Suprapubic skin (tissue), 4 donors: ENCODE measurements at regions not wholly inside any gene's neighbourhood (a gene's known extent, or its start where the extent isn't known, plus 50 kb on each side); places are given as distances from the start of the nearest gene placed in this dataset.

Experiments
- DNase-seq, 2 donors: peaks; one replicate each; pipeline ENCODE4 v3.0.0-alpha.2; 2019; ENCODE audit warnings: low spot score in 2 of 2
- H3K27ac ChIP-seq: fragments of 200-600 bp; sonication (generic); one replicate; pipeline ENCODE4 v1.5.1; 2019
- H3K27me3 ChIP-seq: fragments of 200-600 bp; sonication (generic); one replicate; pipeline ENCODE4 v1.5.1; 2019
- H3K36me3 ChIP-seq: fragments of 200-600 bp; sonication (generic); one replicate; pipeline ENCODE4 v1.5.1; 2019
- H3K4me1 ChIP-seq: fragments of 200-600 bp; sonication (generic); one replicate; pipeline ENCODE4 v1.5.1; 2019
- H3K4me3 ChIP-seq: fragments of 200-600 bp; sonication (generic); one replicate; pipeline ENCODE4 v1.5.1; 2019; ENCODE audit warnings: mild to moderate bottlenecking
- H3K9me3 ChIP-seq: fragments of 200-600 bp; sonication (generic); one replicate; pipeline ENCODE4 v1.5.1; 2019
- CTCF ChIP-seq, 2 donors: fragments of 200-600 bp in 1 of 2; fragments of 450-650 bp in 1 of 2; sonication (generic) in 1 of 2; IDR thresholded peaks; one replicate each; pipeline ENCODE4 v1.5.1; 2016 to 2019; ENCODE audit warnings: antibody characterized with exemption in 2 of 2, mild to moderate bottlenecking in 1 of 2, moderate library complexity in 1 of 2
- EP300 ChIP-seq: sonication (generic); formaldehyde crosslinking; IDR thresholded peaks from one replicate; pipeline ENCODE4 v1.6.1; 2017; ENCODE audit warnings: antibody characterized with exemption
- POLR2A ChIP-seq, 2 donors: fragments of 450-650 bp; IDR thresholded peaks; one replicate each; pipeline ENCODE4 v1.6.1; 2017; ENCODE audit warnings: antibody characterized with exemption in 2 of 2, mild to moderate bottlenecking in 2 of 2, moderate library complexity in 2 of 2
- POLR2AphosphoS5 ChIP-seq, 3 donors: sonication (generic); formaldehyde crosslinking; IDR thresholded peaks; one replicate each; pipeline ENCODE4 v1.6.1; 2017; ENCODE audit warnings: antibody characterized with exemption in 3 of 3
- WGBS: methylation state at CpG from one replicate; pipeline ENCODE4 v1.1.5; 2018; 5-methylcytosine and 5-hydroxymethylcytosine counted together

- TF ChIP-seq CTCF (IDR thresholded peaks at IDR 0.05): no peak
- no peak for TF ChIP-seq POLR2AphosphoS5 (IDR thresholded peaks at IDR 0.05)
- TF ChIP-seq POLR2A (IDR thresholded peaks at IDR 0.05): no peak
- no peak for TF ChIP-seq EP300
- no peak for DNase-seq
- H3K27ac ChIP-seq: no peak overlapping the region
- no peak overlapping the region for H3K4me3 ChIP-seq
- no peaks in the 10 kb centered on the region for H3K4me1 ChIP-seq
- no peaks in the 10 kb centered on the region for H3K27me3 ChIP-seq
- no peaks in the 10 kb centered on the region for H3K9me3 ChIP-seq
- WGBS: 88% methylated on average over 3 of the region's 3 CpGs
- H3K36me3 ChIP-seq: no peaks in the 10 kb centered on the region
Observed at GRCh38 chr13:50187352-50188029, 172.2 kb downstream of the KCNRG start.

DNA sequence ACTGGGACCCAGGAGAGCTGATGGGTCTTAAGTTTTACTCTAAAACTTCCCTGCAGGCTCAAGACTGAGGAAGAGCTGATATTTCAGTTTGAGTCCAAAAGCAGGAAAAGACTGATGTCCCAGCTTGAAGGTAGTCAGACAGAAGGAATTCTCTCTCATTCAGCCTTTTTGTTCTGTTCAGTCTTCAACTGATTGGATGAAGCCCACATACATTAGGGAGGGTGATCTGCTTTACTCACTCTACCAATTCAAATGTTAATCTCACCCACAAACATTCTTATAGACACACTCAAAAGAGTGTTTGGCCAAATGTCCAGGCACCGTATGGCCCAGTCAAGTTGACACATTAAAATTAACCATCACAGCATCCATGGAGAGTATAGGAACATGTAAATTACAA, 173.5 kb downstream of the KCNRG start:
- WGBS: 92% methylated on average over 1 of the region's 1 CpG
- Histone ChIP-seq H3K27me3 (no peaks in the 10 kb centered on the region), H3K4me1 (no peaks in the 10 kb centered on the region), H3K4me3 (no peak overlapping the region), H3K36me3 (no peaks in the 10 kb centered on the region), H3K27ac (no peak overlapping the region), H3K9me3 (no peaks in the 10 kb centered on the region)
- TF ChIP-seq POLR2AphosphoS5 (IDR thresholded peaks at IDR 0.05): no peak
- TF ChIP-seq CTCF (IDR thresholded peaks at IDR 0.05): no peak
- TF ChIP-seq POLR2A (IDR thresholded peaks at IDR 0.05): no peak
- no peak for TF ChIP-seq EP300
- DNase-seq: no peak

DNA sequence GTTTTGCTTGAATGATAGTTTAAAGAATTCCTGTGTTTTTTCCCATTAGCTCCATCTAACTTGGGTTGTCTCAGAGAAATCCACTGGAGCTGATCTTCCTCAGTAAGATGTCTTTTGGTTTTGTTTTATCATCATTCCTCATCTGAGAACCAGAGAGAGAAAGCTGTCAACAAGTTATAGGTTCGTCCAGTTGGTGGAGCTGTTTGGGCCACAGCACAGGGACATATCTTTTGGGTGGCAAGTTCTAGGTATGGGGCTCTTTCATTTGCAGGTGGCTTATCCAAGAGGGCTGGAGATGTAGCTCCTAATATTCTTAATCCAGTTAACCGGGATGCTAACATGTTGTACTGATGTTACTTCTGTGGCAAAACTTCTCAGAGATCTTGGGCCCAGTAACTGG, 174.2 kb downstream of the KCNRG start:
- WGBS: 96% methylated on average over 2 of the region's 2 CpGs
- H3K4me3 ChIP-seq: no peak overlapping the region
- H3K27me3 ChIP-seq: no peaks in the 10 kb centered on the region
- H3K27ac ChIP-seq: no peak overlapping the region
- H3K9me3 ChIP-seq: no peaks in the 10 kb centered on the region
- DNase-seq: no peak
- no peak for TF ChIP-seq EP300
- TF ChIP-seq POLR2AphosphoS5 (IDR thresholded peaks at IDR 0.05): no peak
- TF ChIP-seq POLR2A (IDR thresholded peaks at IDR 0.05): no peak
- no peak for TF ChIP-seq CTCF (IDR thresholded peaks at IDR 0.05)
- H3K4me1 ChIP-seq: no peaks in the 10 kb centered on the region
- H3K36me3 ChIP-seq: no peaks in the 10 kb centered on the region

DNA sequence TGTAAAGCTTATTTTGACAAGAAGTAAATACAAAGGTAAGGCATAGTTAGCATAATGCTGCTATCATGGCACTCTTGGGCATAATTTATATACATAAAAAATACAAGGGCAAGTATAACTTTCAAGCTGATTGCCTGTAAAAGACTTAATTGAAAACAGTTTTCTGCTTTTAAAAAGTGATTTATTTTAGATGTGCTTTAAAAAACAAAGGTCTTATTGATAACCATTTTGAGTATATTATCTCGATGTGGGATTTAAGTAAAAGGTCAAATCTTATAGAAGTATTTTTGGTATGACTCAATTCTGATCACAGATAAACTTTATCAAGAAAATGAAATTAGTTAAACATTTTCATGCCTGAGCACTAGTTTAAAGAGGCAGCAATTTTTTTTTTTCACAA, 175.8 kb downstream of the KCNRG start:
- no peaks in the 10 kb centered on the region for H3K9me3 ChIP-seq
- H3K27me3 ChIP-seq: no peaks in the 10 kb centered on the region
- WGBS: 47% methylated on average over 1 of the region's 1 CpG
- TF ChIP-seq EP300: no peak
- TF ChIP-seq POLR2A (IDR thresholded peaks at IDR 0.05): no peak
- TF ChIP-seq POLR2AphosphoS5 (IDR thresholded peaks at IDR 0.05): no peak
- TF ChIP-seq CTCF (IDR thresholded peaks at IDR 0.05): no peak
- no peaks in the 10 kb centered on the region for H3K4me1 ChIP-seq
- H3K36me3 ChIP-seq: no peaks in the 10 kb centered on the region
- DNase-seq: no peak
- no peak overlapping the region for H3K4me3 ChIP-seq
- H3K27ac ChIP-seq: no peak overlapping the region

GRCh38 chr13:50192272-50192813, 177.1 kb downstream of the KCNRG start:
- WGBS: 76% methylated on average over 1 of the region's 1 CpG
- Histone ChIP-seq H3K36me3 (no peaks in the 10 kb centered on the region), H3K9me3 (no peaks in the 10 kb centered on the region), H3K27ac (no peak overlapping the region), H3K4me3 (no peak overlapping the region), H3K27me3 (no peaks in the 10 kb centered on the region), H3K4me1 (no peaks in the 10 kb centered on the region)
- DNase-seq: no peak
- TF ChIP-seq POLR2A (IDR thresholded peaks at IDR 0.05): no peak

DNA sequence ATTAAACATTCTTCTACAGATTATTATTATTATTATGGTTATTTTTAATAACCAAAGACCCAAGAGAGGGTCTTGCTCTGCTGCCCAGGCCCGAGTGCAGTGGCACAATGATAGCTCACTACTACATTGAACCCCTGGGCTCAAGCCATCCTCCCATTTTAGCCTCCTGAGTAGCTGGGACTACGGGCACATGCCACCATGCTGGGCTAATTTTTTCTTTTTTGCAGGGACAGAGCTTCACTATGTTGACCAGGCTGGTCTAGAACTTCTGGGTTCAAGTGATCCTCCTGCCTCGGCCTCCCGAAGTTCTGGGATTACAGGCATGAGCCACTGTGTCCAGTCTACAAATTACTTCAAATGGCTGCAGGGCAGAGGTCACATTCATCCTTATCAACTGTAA, 179.8 kb downstream of the KCNRG start:
- TF ChIP-seq EP300: no peak
- no peak for TF ChIP-seq POLR2AphosphoS5 (IDR thresholded peaks at IDR 0.05)
- no peak for TF ChIP-seq CTCF (IDR thresholded peaks at IDR 0.05)
- TF ChIP-seq POLR2A (IDR thresholded peaks at IDR 0.05): no peak
- H3K36me3 ChIP-seq: no peaks in the 10 kb centered on the region
- H3K27ac ChIP-seq: no peak overlapping the region
- H3K27me3 ChIP-seq: no peaks in the 10 kb centered on the region
- DNase-seq: no peak
- no peaks in the 10 kb centered on the region for H3K4me1 ChIP-seq
- 72% methylated on average over 4 of the region's 4 CpGs for WGBS
- H3K9me3 ChIP-seq: no peaks in the 10 kb centered on the region
- no peak overlapping the region for H3K4me3 ChIP-seq
